GM12874 (cell line): ENCODE measurements at regions not wholly inside any gene's neighbourhood (a gene's known extent, or its start where the extent isn't known, plus 50 kb on each side); places are given as distances from the start of the nearest gene placed in this dataset.
A peak's percentile ranks its signal among the peaks of the same experiment; 100 is the strongest.

Experiments
- CTCF ChIP-seq: IDR thresholded peaks from 2 replicates; pipeline ENCODE4 v1.5.1; 2011; ENCODE audit warnings: low read depth, mild to moderate bottlenecking, control low read depth, low read length, moderate library complexity; ENCODE audit not compliant: insufficient read depth

DNA sequence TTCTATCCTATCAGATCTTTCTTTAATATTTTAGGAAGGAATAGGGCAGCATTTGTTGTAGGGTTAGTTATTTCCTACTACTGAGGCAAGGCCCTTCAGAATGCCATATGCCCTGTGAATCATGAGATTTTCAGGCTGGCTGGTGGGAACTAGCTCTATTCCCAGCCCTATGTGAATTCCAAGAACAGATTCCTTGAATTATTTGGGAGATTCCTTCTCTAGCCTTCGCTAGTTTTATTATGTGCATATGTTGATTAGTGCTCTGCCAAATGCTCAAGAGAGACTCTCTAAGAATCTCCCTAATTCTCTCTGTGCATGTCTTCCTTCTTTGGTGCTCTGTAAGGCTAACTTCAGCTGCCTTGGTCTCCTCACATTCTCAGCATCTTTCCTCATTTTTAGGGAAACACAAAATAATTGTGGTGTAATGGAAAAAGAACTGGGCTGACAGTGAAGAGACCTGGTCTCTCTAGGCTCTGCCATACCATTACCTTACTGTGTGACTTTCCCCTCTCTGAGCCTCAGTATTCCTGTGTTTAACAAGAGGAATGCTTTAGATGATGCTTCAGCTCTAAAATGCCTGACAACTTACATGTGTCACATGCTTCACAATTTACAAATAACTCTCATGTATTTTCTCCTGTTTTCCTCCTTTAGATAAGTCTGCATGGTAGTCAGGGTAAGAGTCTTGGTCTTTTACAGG is 79.7 kb downstream of the VMA21 start:
- no peak for TF ChIP-seq CTCF

DNA sequence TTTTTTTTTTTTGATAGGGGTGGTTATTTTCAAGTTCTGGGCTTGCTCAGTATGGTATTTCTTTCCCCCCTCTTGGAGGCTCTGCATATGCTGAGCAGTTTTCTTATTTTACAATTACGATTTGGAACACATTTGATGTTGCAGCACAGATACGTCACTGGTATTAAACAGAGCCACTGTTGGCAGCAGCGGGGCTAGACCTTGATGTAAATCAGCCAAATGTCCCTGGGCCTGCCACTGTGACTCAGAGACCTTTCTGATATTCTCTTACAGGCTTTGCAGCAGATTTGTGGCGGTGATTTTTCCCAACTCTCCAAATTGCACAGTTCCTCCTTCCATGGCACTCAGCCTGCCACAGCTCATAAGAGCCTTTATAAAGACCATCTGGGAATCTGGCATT is 81.1 kb downstream of the VMA21 start:
- TF ChIP-seq CTCF = no peak

- peak; percentile 48 for TF ChIP-seq CTCF
These were observed 74.8 kb upstream of the PASD1 start for GRCh38 chrX:151488677-151489076.

DNA sequence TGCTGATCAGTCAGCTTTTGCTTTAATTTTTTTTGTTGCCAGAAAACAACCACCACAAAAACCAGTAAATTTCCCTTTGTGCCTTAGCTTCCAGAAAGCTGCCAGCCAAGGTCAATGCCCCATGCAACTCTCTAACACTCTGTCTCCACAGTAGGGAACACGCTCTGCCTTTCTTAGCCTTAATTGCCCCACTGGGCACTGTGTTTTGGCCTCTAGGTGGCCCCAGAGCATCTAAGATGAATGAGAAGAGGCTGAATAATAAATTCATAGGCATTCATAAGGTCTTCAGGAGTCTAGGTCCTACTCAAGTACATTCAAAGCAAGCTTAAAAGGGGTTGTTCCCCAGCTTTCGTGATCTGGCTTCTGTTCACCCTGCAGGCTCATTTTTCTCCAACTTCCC is 57.7 kb upstream of the PASD1 start:
- TF ChIP-seq CTCF = peak; percentile 36; the same call in 1 of the 2 replicates

- TF ChIP-seq CTCF = no peak
These were observed 53.3 kb upstream of the PASD1 start for GRCh38 chrX:151510203-151510602.

DNA sequence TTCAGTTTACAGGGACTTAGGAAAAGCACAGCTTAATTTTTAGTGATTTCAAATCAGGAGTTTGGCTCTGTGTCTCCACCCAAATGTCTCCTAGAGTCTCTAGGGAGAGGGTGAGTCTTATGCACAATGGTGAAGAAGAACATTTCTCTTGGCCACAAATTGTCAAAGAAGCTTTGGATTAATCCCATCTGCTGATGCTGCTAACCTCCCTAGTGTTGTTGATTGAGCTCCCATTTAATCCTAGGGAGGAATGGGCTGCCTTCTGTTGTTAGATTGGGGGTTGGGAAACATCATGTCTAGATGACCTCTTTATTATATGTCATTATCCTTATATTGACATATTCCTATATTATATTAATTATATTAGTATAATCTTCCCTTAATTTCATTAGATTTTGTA is 50.0 kb upstream of the PASD1 start:
- TF ChIP-seq CTCF = no peak
